Spleen (tissue), 11 donors: ENCODE measurements at regions not wholly inside any gene's neighbourhood (a gene's known extent, or its start where the extent isn't known, plus 50 kb on each side); places are given as distances from the start of the nearest gene placed in this dataset.

ENCODE experiments used
- DNase-seq: peaks from one replicate; pipeline ENCODE4 v3.0.0-alpha.2; 2020
- H3K27ac ChIP-seq, 8 donors: fragments of 200-600 bp; sonication (generic) in 7 of 8; 1 replicate in 4 of 8; 2 replicates in 4 of 8; pipeline versions ENCODE4 v1.5.0 to v1.8.0; 2016 to 2021; ENCODE audit warnings: inconsistent platforms in 4 of 8, mild to moderate bottlenecking in 4 of 8, moderate library complexity in 1 of 8
- H3K27me3 ChIP-seq, 7 donors: fragments of 200-600 bp; sonication (generic) in 6 of 7; replicated peaks in 1 of 7; 1 replicate in 4 of 7; 2 replicates in 3 of 7; pipeline versions ENCODE4 v1.5.0 to v1.8.0; 2016 to 2021; ENCODE audit warnings: inconsistent platforms in 3 of 7, mild to moderate bottlenecking in 1 of 7
- H3K36me3 ChIP-seq, 6 donors: fragments of 200-600 bp; sonication (generic) in 5 of 6; 1 replicate in 4 of 6; 2 replicates in 2 of 6; pipeline versions ENCODE4 v1.5.0 to v1.8.0; 2016 to 2021; ENCODE audit warnings: inconsistent platforms in 2 of 6
- H3K4me1 ChIP-seq, 6 donors: fragments of 200-600 bp; sonication (generic) in 5 of 6; 1 replicate in 3 of 6; 2 replicates in 3 of 6; pipeline versions ENCODE4 v1.5.0 to v1.8.0; 2016 to 2021; ENCODE audit warnings: inconsistent platforms in 3 of 6
- H3K4me3 ChIP-seq, 8 donors: fragments of 200-600 bp; sonication (generic) in 7 of 8; 1 replicate in 4 of 8; 2 replicates in 4 of 8; pipeline versions ENCODE4 v1.5.0 to v1.8.0; 2016 to 2021; ENCODE audit warnings: inconsistent platforms in 4 of 8, mild to moderate bottlenecking in 4 of 8, moderate library complexity in 2 of 8
- H3K9me3 ChIP-seq, 8 donors: fragments of 200-600 bp; sonication (generic) in 7 of 8; 1 replicate in 4 of 8; 2 replicates in 4 of 8; pipeline versions ENCODE4 v1.5.0 to v1.8.0; 2016 to 2021; ENCODE audit warnings: inconsistent platforms in 4 of 8
- CTCF ChIP-seq, 11 experiments: fragments of 200-600 bp in 7 of 11; fragments of 450-650 bp in 4 of 11; sonication (generic) in 4 of 11; IDR thresholded peaks in 8 of 11; conservative IDR thresholded peaks in 3 of 11; 1 replicate in 7 of 11; 2 replicates in 4 of 11; pipeline versions ENCODE4 v1.4.0 to v1.8.0; 2016 to 2021; ENCODE audit warnings: antibody characterized with exemption in 11 of 11, inconsistent platforms in 4 of 11, mild to moderate bottlenecking in 1 of 11
- POLR2A ChIP-seq, 3 donors: fragments of 450-650 bp; IDR thresholded peaks; one replicate each; pipeline ENCODE4 v1.5.1; 2017; ENCODE audit warnings: antibody characterized with exemption in 3 of 3, mild to moderate bottlenecking in 1 of 3
- POLR2AphosphoS5 ChIP-seq, 3 donors: sonication (generic); formaldehyde crosslinking; IDR thresholded peaks; one replicate each; pipeline ENCODE4 v1.5.1; 2017; ENCODE audit warnings: antibody characterized with exemption in 3 of 3
- WGBS, 5 donors: extraction: QIAGEN DNeasy Blood & Tissue Kit in 3 of 5; methylation state at CpG; one replicate each; pipeline versions ENCODE4 v1.1.5 to v1.1.7; 2013 to 2018; 5-methylcytosine and 5-hydroxymethylcytosine counted together
- intact Hi-C: fragments of 100-400 bp; cut with DNase I; formaldehyde crosslinking; loops from one replicate; pipeline ENCODE4 v1.15.0; 2023; ENCODE audit warnings: low total_unique reads
- donor health status: healthy with polysubstance abuse.
- donor health status: DM: no; HTN: no; CAD: no; lungs with moderate emphysema.
- donor health status: DM: no; HTN: no; CAD: no.
- donor health status: Bipolar disorder and iron deficiency.
- donor health status: healthy.
- donor health status: DM: no; HTN: no; CAD: no.
- donor health status: DM: yes; HTN: yes; CAD: no.

GRCh38 chr4:125243789-125244397 lies 70.9 kb upstream of the FAT4 start:
- Histone ChIP-seq H3K27ac (no peak overlapping the region), H3K27me3 (no peaks in the 10 kb centered on the region), H3K4me3 (no peak overlapping the region), H3K4me1 (no peaks in the 10 kb centered on the region), H3K9me3 (no peaks in the 10 kb centered on the region), H3K36me3 (no peaks in the 10 kb centered on the region)
- DNase-seq: no peak
- 77 to 93% (median 79%) methylated on average over 3 of the region's 3 CpGs for WGBS, 5 donors
- intact Hi-C loops: no loop called here
- TF ChIP-seq POLR2AphosphoS5 (IDR thresholded peaks at IDR 0.05) (no peak), POLR2A (IDR thresholded peaks at IDR 0.05) (no peak), CTCF (IDR thresholded peaks at IDR 0.05 in 8 of 11, conservative IDR thresholded peaks at IDR 0.05 in 3 of 11) (no peak)

- TF ChIP-seq POLR2AphosphoS5 (IDR thresholded peaks at IDR 0.05) (no peak), POLR2A (IDR thresholded peaks at IDR 0.05) (no peak), CTCF (IDR thresholded peaks at IDR 0.05 in 8 of 11, conservative IDR thresholded peaks at IDR 0.05 in 3 of 11) (no peak)
- Histone ChIP-seq H3K4me3 (no peak overlapping the region), H3K27ac (no peak overlapping the region), H3K36me3 (no peaks in the 10 kb centered on the region), H3K4me1 (no peaks in the 10 kb centered on the region), H3K9me3 (no peaks in the 10 kb centered on the region), H3K27me3 (no peaks in the 10 kb centered on the region)
- intact Hi-C loops: no loop called here
- 68 to 78% (median 75%) methylated on average over 4 of the region's 4 CpGs for WGBS, 5 donors
- DNase-seq: no peak
Measured at GRCh38 chr4:125235971-125236370, 78.8 kb upstream of the FAT4 start.

GRCh38 chr4:125231661-125232060 lies 83.1 kb upstream of the FAT4 start:
- Histone ChIP-seq H3K4me3 (no peak overlapping the region), H3K36me3 (no peaks in the 10 kb centered on the region), H3K27me3 (no peaks in the 10 kb centered on the region), H3K9me3 (peaks cover 0 to 4% (median 0%) of the 10 kb centered on the region in 8 donors), H3K27ac (no peak overlapping the region), H3K4me1 (no peaks in the 10 kb centered on the region)
- 71 to 86% (median 76%) methylated on average over 1 of the region's 1 CpG for WGBS, 5 donors
- no peak for TF ChIP-seq POLR2A (IDR thresholded peaks at IDR 0.05)
- intact Hi-C loops: no loop called here
- DNase-seq: no peak

- Histone ChIP-seq H3K36me3 (no peaks in the 10 kb centered on the region), H3K27me3 (no peaks in the 10 kb centered on the region), H3K4me1 (no peaks in the 10 kb centered on the region), H3K27ac (no peak overlapping the region), H3K4me3 (no peak overlapping the region), H3K9me3 (peaks cover 0 to 4% (median 0%) of the 10 kb centered on the region in 8 donors)
- intact Hi-C loops: no loop called here
- no peak for TF ChIP-seq POLR2A (IDR thresholded peaks at IDR 0.05)
- TF ChIP-seq CTCF (IDR thresholded peaks at IDR 0.05 in 8 of 11, conservative IDR thresholded peaks at IDR 0.05 in 3 of 11): no peak
- TF ChIP-seq POLR2AphosphoS5 (IDR thresholded peaks at IDR 0.05): no peak
- WGBS, 5 donors: 95 to 97% (median 96%) methylated on average over 27 to 35 of the region's 35 CpGs
- no peak for DNase-seq
Measured at GRCh38 chr4:125229596-125230058, 85.1 kb upstream of the FAT4 start.
